Mesothelial cell of epicardium (in vitro differentiated cells): ENCODE measurements at regions not wholly inside any gene's neighbourhood (a gene's known extent, or its start where the extent isn't known, plus 50 kb on each side); places are given as distances from the start of the nearest gene placed in this dataset.

Experiments used
- DNase-seq, 2 experiments: peaks; one replicate each; pipeline ENCODE4 v3.0.0; 2021; ENCODE audit warnings: low spot score in 2 of 2; ENCODE audit not compliant: unreplicated experiment in 2 of 2
- H3K27ac Mint-ChIP-seq: 2 replicates; pipeline ENCODE4 v1.8.0; 2021; ENCODE audit warnings: mixed read lengths
- H3K27me3 Mint-ChIP-seq: 2 replicates; pipeline ENCODE4 v1.8.0; 2021; ENCODE audit warnings: low read depth, mixed read lengths
- H3K36me3 Mint-ChIP-seq: 2 replicates; pipeline ENCODE4 v1.8.0; 2021; ENCODE audit warnings: mixed read lengths
- H3K4me1 Mint-ChIP-seq: 2 replicates; pipeline ENCODE4 v1.8.0; 2021; ENCODE audit warnings: mixed read lengths
- H3K4me3 Mint-ChIP-seq: 2 replicates; pipeline ENCODE4 v1.8.0; 2021; ENCODE audit warnings: mild to moderate bottlenecking, moderate library complexity, mixed read lengths
- H3K9me3 Mint-ChIP-seq: 2 replicates; pipeline ENCODE4 v1.8.0; 2021; ENCODE audit warnings: mixed read lengths
- CTCF ChIP-seq: fragments of 200-600 bp; sonication (generic); IDR thresholded peaks from one replicate; pipeline ENCODE4 v1.5.0; 2021; ENCODE audit warnings: antibody characterized with exemption; ENCODE audit not compliant: unreplicated experiment

- H3K9me3 Mint-ChIP-seq, result no peaks in the 10 kb centered on the region
- no peak for DNase-seq
- no peak overlapping the region for H3K27ac Mint-ChIP-seq
- H3K4me1 Mint-ChIP-seq, result no peaks in the 10 kb centered on the region
- no peaks in the 10 kb centered on the region for H3K36me3 Mint-ChIP-seq
- no peaks in the 10 kb centered on the region for H3K27me3 Mint-ChIP-seq
- no peak overlapping the region for H3K4me3 Mint-ChIP-seq
- no peak for TF ChIP-seq CTCF
Measured at GRCh38 chr3:28606283-28606682, 257.7 kb upstream of the AZI2 start.

- H3K27me3 Mint-ChIP-seq, result no peaks in the 10 kb centered on the region
- no peaks in the 10 kb centered on the region for H3K4me1 Mint-ChIP-seq
- H3K36me3 Mint-ChIP-seq, result no peaks in the 10 kb centered on the region
- H3K9me3 Mint-ChIP-seq, result no peaks in the 10 kb centered on the region
- no peak for DNase-seq
- no peak for TF ChIP-seq CTCF
- H3K4me3 Mint-ChIP-seq, result no peak overlapping the region
- H3K27ac Mint-ChIP-seq, result no peak overlapping the region
Measured at GRCh38 chr3:28612232-28612631, 263.6 kb upstream of the AZI2 start.

- Mint-ChIP-seq H3K4me1 (no peaks in the 10 kb centered on the region), H3K27me3 (no peaks in the 10 kb centered on the region), H3K4me3 (no peak overlapping the region), H3K27ac (no peak overlapping the region), H3K9me3 (no peaks in the 10 kb centered on the region), H3K36me3 (no peaks in the 10 kb centered on the region)
- no peak for DNase-seq
- no peak for TF ChIP-seq CTCF
Measured at GRCh38 chr3:28613511-28614106, 265.0 kb upstream of the AZI2 start.

- no peaks in the 10 kb centered on the region for H3K27me3 Mint-ChIP-seq
- no peak overlapping the region for H3K27ac Mint-ChIP-seq
- no peaks in the 10 kb centered on the region for H3K4me1 Mint-ChIP-seq
- no peak overlapping the region for H3K4me3 Mint-ChIP-seq
- H3K36me3 Mint-ChIP-seq, result no peaks in the 10 kb centered on the region
- no peak for DNase-seq
- H3K9me3 Mint-ChIP-seq, result no peaks in the 10 kb centered on the region
- TF ChIP-seq CTCF, result no peak
Measured at GRCh38 chr3:28615071-28615470, 266.4 kb upstream of the AZI2 start.

GRCh38 chr3:28615971-28616370 lies 267.3 kb upstream of the AZI2 start:
- no peak for DNase-seq
- Mint-ChIP-seq H3K4me3 (no peak overlapping the region), H3K4me1 (no peaks in the 10 kb centered on the region), H3K27ac (no peak overlapping the region), H3K27me3 (peaks cover under 1% of the 10 kb centered on the region), H3K9me3 (peaks cover 4% of the 10 kb centered on the region), H3K36me3 (no peaks in the 10 kb centered on the region)
- TF ChIP-seq CTCF, result no peak

GRCh38 chr3:28617821-28618220 lies 269.2 kb upstream of the AZI2 start:
- Mint-ChIP-seq H3K36me3 (no peaks in the 10 kb centered on the region), H3K9me3 (peaks cover 12% of the 10 kb centered on the region), H3K27ac (no peak overlapping the region), H3K27me3 (peaks cover 11% of the 10 kb centered on the region), H3K4me3 (no peak overlapping the region), H3K4me1 (no peaks in the 10 kb centered on the region)
- no peak for TF ChIP-seq CTCF
- no peak for DNase-seq
